HG02610 (cell line): ENCODE measurements at regions not wholly inside any gene's neighbourhood (a gene's known extent, or its start where the extent isn't known, plus 50 kb on each side); places are given as distances from the start of the nearest gene placed in this dataset.

Experiments
- ATAC-seq: cut with Tn5 transposase; IDR thresholded peaks from one replicate; pipeline ENCODE4 v1.9.1; 2021; ENCODE audit warnings: mild to moderate bottlenecking, moderate library complexity; ENCODE audit not compliant: unreplicated experiment

GRCh38 chr11:15859411-15859810, 496.9 kb downstream of the SOX6 start:
- ATAC-seq = no peak

GRCh38 chr11:15861256-15861655, 495.1 kb downstream of the SOX6 start:
- ATAC-seq = no peak

- no peak for ATAC-seq
These were observed 492.9 kb downstream of the SOX6 start for GRCh38 chr11:15863411-15863810.

DNA sequence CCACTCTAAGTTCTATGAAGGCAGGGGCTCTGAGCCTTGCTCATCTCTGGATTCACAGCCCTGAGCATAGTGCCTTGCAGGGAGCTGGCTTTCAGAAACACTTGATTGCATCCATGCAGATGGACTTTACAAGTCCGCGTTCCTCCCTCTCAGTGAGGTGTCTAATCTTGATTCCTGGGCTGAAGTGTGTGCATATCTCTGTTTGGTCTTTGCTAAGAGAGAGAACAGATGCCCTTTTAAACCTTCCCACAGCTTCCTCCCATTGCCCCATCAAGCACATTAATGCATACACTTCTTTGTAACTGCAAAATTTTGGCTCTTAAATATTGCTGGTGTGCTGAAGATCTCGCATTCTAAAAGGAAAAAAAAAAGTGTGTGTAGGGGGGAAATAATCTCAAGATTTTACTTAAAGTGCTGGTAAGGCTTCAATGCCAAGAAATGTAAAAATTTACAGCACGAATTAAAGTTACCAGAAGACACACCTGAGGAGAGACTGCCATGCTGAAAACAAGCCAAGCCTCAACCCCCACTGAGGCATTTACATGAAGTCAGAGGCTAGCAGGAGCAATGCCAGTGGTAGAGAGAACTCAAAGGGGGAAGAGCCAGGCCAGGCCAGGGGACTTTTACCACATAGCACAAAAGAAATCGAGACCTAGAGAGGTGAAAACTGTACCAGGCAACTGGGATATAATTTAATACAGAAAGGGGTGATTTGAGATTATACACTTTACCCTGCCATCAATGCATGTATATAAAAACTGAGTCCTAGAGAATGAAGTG, 492.1 kb downstream of the SOX6 start:
- ATAC-seq = no peak

DNA sequence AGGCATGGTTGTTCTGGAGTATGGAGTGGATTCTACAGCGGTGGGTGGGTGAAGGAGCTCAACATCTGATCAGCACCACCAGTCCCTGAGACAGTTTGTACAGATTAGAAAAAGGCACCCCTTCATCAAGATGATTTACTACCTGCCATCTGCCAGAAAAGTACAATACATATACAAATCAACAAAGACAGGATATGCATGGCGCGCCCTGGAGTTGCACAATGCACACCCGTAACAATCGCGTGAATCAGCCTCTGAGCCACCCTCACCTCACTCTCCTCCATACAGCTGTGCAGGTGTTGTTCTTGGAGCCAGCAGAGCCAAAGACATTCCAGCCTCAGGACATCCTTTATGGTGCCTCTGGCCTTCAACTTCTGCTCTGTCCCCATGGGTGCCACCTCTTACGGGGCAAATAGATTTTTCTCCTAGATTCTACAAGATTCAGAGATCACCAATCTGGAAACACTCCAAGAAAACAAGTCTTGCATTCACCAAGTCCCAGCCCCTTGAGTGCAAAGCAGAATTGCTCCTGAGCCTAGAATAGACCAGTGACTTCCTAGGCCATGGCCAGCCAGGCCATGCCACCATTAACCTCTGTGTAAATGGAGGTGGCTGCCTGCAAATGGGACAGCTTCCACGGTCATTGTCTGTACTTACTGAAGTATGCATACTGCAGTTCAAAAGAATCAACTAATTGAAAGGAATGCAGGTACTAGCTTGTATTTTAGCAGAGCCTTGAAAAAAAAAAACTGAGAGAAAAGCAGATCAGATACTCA, 490.9 kb downstream of the SOX6 start:
- no peak for ATAC-seq

DNA sequence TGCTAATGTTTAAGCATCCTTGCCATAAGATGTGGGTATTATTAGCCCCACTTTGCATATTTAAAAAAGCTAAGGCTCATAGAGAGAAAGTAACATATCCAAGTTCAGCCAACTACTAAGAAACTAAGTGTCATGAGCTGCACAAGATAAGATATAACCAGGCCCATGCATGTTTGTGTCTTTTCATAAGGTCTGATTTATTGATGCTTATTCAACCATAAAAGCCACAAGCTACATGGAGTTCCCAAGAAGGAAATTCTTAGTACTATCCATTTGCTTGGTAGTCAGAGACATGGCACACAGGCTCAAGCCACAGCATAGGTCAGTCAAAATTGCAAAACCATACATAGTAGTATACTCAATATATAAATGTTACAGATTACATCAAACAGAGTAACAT, 488.5 kb downstream of the SOX6 start:
- no peak for ATAC-seq

DNA sequence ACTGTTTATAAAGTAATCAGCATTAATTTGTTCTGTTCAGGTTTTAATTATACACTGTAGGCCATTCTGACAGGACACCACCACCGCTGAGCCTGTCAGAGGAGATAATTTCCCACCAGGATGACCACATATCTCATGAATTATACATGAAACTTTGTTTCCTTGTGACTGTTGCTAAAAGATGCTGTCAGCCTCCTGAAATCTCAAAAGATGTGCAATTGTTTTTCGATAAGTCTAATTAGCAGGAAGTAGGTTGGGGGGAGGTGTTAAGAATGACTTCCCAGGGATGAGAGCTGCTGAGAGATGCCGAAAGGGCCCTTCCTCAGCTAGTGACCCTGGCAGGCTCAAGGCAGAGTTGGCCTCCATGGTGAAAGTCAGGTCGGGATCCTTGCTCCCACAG, 485.4 kb downstream of the SOX6 start:
- ATAC-seq = no peak

DNA sequence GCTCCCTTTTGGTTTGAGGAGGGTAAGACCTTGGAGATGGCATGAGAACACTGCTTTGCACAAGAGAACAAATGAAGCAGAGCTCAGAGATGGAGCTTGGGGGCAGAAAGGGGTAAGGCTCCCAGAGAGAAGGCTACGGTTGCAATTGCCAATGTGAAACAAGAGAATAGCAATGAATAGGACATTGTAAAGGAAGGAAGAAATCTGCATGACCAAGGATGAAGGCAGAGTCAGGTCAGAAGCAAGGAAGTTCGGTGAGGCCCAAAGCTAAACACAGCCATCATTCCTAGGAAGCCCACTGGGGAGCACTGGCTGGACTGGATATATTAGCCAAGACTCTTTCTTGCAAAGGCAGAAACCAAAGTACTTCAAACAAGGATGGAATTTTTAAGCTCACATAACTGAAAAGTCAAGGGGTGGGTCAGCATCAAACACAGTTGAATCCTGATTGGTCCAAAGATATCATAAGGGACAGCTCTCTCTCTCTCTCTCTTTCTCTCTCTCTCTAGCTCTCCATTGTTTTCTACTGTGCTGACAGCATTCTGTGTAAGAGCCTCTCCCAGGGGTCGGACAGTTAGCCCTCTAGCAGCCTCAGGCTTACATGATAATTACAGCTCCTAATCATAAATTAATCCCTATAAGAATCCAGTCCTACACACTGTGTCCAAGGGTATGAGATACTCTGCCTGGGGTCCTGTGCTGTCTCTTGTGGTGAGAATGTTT, 484.3 kb downstream of the SOX6 start:
- ATAC-seq = no peak

- no peak for ATAC-seq
These were observed 482.8 kb downstream of the SOX6 start for GRCh38 chr11:15873501-15873900.

DNA sequence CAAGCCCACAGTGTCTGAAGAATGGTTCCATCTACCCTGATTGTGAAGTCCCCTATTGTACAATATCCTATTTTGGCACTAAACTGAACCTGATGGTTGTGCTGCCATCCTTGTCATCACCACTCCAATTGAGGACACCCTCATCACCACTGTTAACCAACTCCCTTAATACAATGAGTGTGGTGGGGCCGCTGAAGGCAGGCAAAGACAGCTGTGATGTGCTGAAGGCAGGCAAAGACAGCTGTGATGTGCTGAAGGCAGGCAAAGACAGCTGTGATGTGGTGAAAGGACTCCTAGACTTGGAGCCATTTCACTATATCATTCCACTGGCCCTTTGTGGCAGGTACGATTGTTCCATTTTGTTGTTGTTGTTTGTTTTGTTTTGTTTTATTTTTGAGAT, 481.6 kb downstream of the SOX6 start:
- no peak for ATAC-seq

- ATAC-seq = no peak
These were observed 481.0 kb downstream of the SOX6 start for GRCh38 chr11:15875393-15875792.

DNA sequence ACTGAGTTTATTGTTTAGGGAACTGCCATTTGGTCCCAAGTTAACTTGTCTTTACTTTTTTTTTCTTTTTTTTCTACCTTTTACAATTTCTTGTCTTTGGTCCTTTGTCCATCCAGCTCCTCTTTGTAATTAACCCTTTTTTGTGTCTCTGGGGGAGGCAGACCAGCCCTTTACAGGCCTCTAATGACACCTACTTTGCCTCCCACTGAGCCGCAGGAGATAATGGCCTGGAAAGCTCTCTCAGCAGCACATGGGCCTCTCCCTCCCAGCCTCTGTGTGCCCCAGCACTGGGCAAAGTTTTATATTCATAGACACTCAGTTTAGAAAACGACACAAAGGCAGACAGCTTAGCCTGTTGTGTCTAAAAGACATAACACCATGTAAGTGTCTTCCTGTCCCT, 480.4 kb downstream of the SOX6 start:
- no peak for ATAC-seq

DNA sequence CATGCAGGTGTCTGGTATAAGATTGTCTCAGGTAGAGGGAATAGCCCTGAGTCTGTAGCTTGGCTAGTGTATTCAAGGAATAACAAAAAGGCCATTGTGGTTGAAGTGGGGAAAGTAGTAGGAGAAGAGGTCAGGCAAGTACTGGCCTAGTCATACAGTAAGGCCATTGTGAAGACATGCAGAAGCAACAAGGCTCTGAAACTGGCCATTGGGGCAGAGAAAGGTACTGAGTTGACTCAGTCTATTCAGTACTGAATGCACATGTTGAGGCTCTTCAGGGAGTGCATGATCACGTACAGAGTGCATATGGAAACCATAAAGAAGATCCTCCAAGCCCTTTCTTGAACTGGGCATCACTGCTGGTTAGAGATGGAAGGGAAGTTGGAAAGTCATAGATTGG, 477.6 kb downstream of the SOX6 start:
- ATAC-seq = no peak

GRCh38 chr11:15880291-15880690, 476.1 kb downstream of the SOX6 start:
- no peak for ATAC-seq

DNA sequence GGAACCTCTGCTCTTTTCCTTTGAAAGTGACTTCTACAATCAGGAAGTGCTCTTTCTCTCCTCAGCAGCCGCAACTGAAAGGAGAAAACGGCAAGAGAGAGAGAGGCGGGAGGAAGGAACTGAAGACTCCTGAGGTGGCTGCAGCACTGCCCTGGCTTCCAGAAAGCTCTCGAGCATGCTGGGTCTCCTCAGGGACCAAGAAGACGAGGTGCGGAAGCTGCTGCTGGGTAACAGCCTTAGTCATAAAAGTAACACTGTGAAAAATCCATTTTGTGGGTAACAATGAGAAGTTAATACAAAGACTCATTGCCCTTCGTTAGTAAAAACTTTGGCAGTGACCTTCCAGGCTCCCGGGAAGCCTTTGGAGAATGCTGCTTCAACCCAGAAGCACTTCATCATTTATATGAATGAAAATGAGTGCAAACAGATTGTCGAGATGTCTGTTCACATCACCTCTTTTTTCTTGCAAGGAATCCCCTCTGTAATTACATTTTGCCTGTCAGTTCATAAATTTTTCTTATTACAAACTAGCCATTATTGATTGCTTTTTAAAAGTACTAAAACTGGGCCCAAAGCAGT, 473.4 kb downstream of the SOX6 start:
- no peak for ATAC-seq

- ATAC-seq = no peak
These were observed 472.9 kb downstream of the SOX6 start for GRCh38 chr11:15883455-15883920.

DNA sequence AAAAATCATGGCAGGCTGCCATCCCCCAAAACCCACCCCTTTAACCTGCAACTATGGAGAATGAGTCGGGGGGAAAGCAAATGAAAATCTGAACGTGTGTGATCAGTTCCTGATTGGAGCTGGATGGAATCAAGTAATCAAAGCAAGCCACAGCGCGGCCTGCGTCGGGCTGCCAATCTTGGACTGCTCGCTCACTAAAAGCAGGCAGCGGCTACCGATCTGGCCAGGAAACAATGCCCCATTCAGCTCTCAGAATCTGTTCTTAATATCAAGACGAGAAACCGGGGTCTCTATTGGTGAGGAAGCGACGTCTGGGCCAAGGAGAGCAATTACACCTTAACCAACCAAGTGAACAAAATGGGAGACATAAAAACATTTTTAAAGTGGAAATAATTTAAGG, 472.2 kb downstream of the SOX6 start:
- ATAC-seq = no peak

DNA sequence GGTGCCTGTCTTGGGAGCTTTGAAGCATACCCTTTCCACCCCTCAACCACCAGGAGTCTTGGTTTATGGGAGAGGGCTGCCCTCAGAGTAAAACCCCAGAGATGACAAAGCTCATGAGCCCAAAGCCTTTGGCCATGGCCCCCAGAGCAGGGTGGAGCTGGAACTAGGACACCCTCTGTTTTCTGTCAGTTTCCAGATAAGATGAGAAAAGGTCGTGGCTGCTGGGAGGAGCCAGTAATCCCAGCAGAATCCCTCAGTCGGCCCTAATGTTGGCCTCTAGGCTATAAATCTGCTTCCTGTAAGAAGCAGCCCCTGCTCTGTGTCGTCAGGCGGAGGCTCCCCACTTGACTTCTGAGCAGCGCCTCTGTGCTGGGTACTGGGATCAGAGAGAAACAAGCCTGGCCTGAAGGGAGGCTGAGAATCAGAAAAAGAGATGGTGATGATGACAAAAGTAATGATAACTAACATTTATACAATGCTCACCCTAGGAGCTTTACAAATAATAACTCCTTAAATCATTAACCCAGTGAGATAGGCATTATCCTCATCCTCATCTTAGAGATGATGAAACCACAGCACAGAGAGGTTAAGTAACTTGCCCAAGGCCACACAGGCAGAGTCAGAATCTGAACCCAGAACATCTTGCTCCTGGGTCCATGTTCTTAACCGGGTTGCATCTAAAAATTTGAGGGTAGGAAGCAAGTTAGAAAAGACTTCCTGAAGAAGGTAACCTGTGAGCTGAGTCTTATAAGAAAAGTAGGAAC, 471.4 kb downstream of the SOX6 start:
- ATAC-seq = no peak

GRCh38 chr11:15885854-15886253, 470.5 kb downstream of the SOX6 start:
- ATAC-seq = no peak

- ATAC-seq = no peak
These were observed 470.0 kb downstream of the SOX6 start for GRCh38 chr11:15886299-15886698.

DNA sequence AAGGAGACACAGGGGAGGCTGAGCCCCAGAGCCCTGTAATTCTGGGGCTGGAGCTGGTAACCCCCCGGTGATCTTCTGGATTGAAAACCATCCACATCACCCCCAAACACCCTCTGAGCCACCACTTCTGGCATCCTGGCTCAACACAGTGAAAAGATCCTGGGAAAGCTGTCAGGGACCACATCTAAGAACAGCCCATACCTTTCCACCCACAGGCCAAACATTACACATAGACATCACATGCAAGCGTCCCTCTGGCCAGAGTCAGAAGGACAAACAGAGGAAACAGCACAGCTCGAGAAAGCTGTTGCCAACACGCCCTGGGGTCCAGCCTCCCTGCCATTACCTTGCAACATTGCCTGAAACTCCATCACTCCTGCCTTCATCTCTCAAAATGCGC, 469.5 kb downstream of the SOX6 start:
- ATAC-seq = no peak
